OCI-LY7 (cell line): ENCODE measurements at regions not wholly inside any gene's neighbourhood (a gene's known extent, or its start where the extent isn't known, plus 50 kb on each side); places are given as distances from the start of the nearest gene placed in this dataset.

ENCODE experiments used
- BruUV-seq: library from RNA; stranded (reverse); fragments of 400-500 nt; replicated peaks from 2 replicates; lab custom pipeline; 2021; lab: Mats Ljungman, UMichigan
- CTCF ChIA-PET: fragments of 300-600 bp; sonication (Branson Sonifier 250); formaldehyde crosslinking; loops from one replicate; lab custom pipeline; 2022; ENCODE audit warnings: antibody characterized with exemption; ENCODE audit not compliant: unreplicated experiment; lab: Charles Lee
- POLR2A ChIA-PET: fragments of 300-600 bp; sonication (Branson Sonifier 250); formaldehyde crosslinking; loops from one replicate; lab custom pipeline; 2022; ENCODE audit warnings: antibody characterized with exemption; lab: Charles Lee
- DNase-seq: peaks from one replicate; pipeline ENCODE4 v3.0.0-alpha.2; 2015; ENCODE audit warnings: low spot score
- H2AFZ ChIP-seq: fragments of 200-600 bp; sonication (generic), shearing (Covaris generic); 2 replicates; pipeline ENCODE4 v1.6.1; 2014; ENCODE audit warnings: mild to moderate bottlenecking, antibody characterized with exemption, low read length, moderate library complexity
- H3K27ac ChIP-seq: fragments of 200-600 bp; sonication (generic); 2 replicates; pipeline ENCODE4 v1.5.1; 2014; ENCODE audit warnings: mixed run types, low read depth, mild to moderate bottlenecking, moderate library complexity, low read length, inconsistent platforms; ENCODE audit not compliant: poor library complexity, severe bottlenecking
- H3K36me3 ChIP-seq: fragments of 200-600 bp; sonication (generic); 2 replicates; pipeline ENCODE4 v1.6.1; 2014; ENCODE audit warnings: mild to moderate bottlenecking, antibody characterized with exemption, low read length, moderate library complexity, mixed read lengths; ENCODE audit not compliant: insufficient read depth
- H3K4me1 ChIP-seq: fragments of 200-600 bp; sonication (generic); 2 replicates; pipeline ENCODE4 v1.5.1; 2014; ENCODE audit warnings: mild to moderate bottlenecking, low read length; ENCODE audit not compliant: insufficient read depth, poor library complexity, severe bottlenecking
- H3K4me2 ChIP-seq: fragments of 200-600 bp; sonication (generic); 2 replicates; pipeline ENCODE4 v1.6.1; 2014; ENCODE audit warnings: mild to moderate bottlenecking, low read length
- H3K4me3 ChIP-seq: fragments of 200-600 bp; sonication (generic); 2 replicates; pipeline ENCODE4 v1.5.1; 2014; ENCODE audit warnings: mild to moderate bottlenecking, low read depth, low read length; ENCODE audit not compliant: poor library complexity, severe bottlenecking
- H3K79me2 ChIP-seq: fragments of 200-600 bp; sonication (generic); 2 replicates; pipeline ENCODE4 v1.6.1; 2016; ENCODE audit warnings: low read depth, mild to moderate bottlenecking, low read length, moderate library complexity, mixed read lengths; ENCODE audit not compliant: insufficient read depth
- H3K9me2 ChIP-seq: fragments of 200-600 bp; sonication (generic); 2 replicates; pipeline ENCODE4 v1.6.1; 2016; ENCODE audit warnings: mild to moderate bottlenecking, low read length, mixed read lengths; ENCODE audit not compliant: insufficient read depth
- H3K9me3 ChIP-seq: fragments of 200-600 bp; sonication (generic); 2 replicates; pipeline ENCODE4 v1.6.1; 2014; ENCODE audit warnings: mild to moderate bottlenecking, mixed run types, low read length, mixed read lengths
- H4K20me1 ChIP-seq: fragments of 200-600 bp; sonication (generic); 2 replicates; pipeline ENCODE4 v1.6.1; 2014; ENCODE audit warnings: mild to moderate bottlenecking, antibody characterized with exemption, low read length, moderate library complexity, mixed read lengths; ENCODE audit not compliant: insufficient read depth
- EZH2phosphoT487 ChIP-seq: fragments of 200-600 bp; sonication (generic); IDR thresholded peaks from 2 replicates; pipeline ENCODE4 v1.6.1; 2018; ENCODE audit warnings: low read depth, borderline replicate concordance, mild to moderate bottlenecking, mixed run types, antibody characterized with exemption, low read length, moderate library complexity, mixed read lengths
- intact Hi-C: fragments of 100-400 bp; cut with micrococcal nuclease; formaldehyde crosslinking; loops from one replicate; pipeline ENCODE4 v1.10.0; 2022; ENCODE audit not compliant: unreplicated experiment
- TF ChIP-seq, protein P1 (sequence below): fragments of 200-600 bp; sonication (generic); conservative IDR thresholded peaks from 2 replicates; pipeline ENCODE4 v1.5.1; 2014; ENCODE audit warnings: mild to moderate bottlenecking, antibody characterized with exemption, low read length, moderate library complexity, mixed read lengths

DNA sequence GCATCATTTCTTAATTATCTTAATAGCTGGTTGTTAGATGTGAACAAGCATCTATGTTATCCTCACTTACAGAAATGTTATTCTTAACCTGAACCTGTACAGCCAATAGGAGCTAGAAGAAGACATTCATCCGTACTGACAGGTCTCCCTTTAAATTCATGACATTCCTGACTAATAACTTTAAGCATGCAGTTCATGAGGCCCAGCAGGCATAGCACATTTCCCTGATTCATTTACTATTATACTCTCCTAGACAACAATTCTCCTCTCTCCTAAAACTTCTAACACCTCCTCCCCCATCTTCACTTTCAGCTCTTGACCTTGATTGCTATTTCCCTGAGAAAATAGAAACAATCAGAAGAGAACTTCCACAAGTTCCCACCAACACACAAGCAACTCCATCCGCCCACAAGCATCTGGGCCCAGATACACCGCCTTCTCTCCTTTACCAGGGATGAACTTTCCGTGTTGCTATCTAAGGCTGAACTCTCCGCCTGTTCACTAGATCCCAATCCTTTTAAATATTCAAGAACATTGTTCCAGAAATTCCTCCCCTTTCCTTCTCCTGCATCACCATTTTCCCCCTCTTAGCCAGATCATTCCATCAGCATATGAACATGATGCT is 62.9 kb upstream of the SPRED1 start:
- H3K27ac ChIP-seq, result no peak overlapping the region
- peaks cover 83% of the 10 kb centered on the region for H3K4me1 ChIP-seq
- CTCF ChIA-PET, result interaction anchor here (0.6 kb wide), 1 partner anchor 19 kb away, joined by 3 read pairs; no protein-coding TSS in a partner anchor
- H4K20me1 ChIP-seq, result no peaks in the 10 kb centered on the region
- H3K36me3 ChIP-seq, result no peaks in the 10 kb centered on the region; the same call in 1 of the 2 replicates
- H3K9me3 ChIP-seq, result peaks cover 4% of the 10 kb centered on the region; the same call in 1 of the 2 replicates
- no peak overlapping the region for H2AFZ ChIP-seq
- H3K4me3 ChIP-seq, result no peak overlapping the region
- no TSS peak for BruUV-seq
- POLR2A ChIA-PET, result interaction anchor here (0.6 to 1.5 kb wide), 7 partner anchors 52 to 139 kb away, joined by 3 to 4 read pairs (median 3); no protein-coding TSS in a partner anchor
- TF ChIP-seq, protein P1, sequence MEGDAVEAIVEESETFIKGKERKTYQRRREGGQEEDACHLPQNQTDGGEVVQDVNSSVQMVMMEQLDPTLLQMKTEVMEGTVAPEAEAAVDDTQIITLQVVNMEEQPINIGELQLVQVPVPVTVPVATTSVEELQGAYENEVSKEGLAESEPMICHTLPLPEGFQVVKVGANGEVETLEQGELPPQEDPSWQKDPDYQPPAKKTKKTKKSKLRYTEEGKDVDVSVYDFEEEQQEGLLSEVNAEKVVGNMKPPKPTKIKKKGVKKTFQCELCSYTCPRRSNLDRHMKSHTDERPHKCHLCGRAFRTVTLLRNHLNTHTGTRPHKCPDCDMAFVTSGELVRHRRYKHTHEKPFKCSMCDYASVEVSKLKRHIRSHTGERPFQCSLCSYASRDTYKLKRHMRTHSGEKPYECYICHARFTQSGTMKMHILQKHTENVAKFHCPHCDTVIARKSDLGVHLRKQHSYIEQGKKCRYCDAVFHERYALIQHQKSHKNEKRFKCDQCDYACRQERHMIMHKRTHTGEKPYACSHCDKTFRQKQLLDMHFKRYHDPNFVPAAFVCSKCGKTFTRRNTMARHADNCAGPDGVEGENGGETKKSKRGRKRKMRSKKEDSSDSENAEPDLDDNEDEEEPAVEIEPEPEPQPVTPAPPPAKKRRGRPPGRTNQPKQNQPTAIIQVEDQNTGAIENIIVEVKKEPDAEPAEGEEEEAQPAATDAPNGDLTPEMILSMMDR, result no peak
- no peak for TF ChIP-seq EZH2phosphoT487
- H3K9me2 ChIP-seq, result no peaks in the 10 kb centered on the region
- DNase-seq, result no peak
- peak overlapping the region; percentile 81 for H3K4me2 ChIP-seq
- intact Hi-C loops, result loop anchor here (10.0 kb wide), 1 partner anchor 185 kb away; no protein-coding TSS in a partner anchor
- H3K79me2 ChIP-seq, result no peaks in the 10 kb centered on the region

DNA sequence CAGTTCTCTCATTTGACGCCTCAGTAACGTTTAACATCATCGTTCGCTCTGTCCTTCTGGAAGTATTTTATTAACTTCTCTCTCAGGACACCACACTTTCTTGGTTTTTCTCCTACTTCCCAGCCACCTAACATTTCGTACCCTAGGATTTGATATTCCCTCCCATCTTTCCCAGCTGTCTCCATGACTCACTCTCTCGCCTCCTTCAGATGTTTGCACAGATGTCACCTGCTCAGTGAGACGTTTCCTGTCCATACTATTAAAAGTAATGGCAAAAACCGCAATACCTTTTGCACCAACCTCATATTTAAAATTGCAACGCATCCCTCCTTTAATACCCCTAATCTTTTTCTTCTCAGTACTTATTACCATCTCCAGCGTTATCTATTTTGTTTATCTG is 62.1 kb upstream of the SPRED1 start:
- peak; percentile 48 for DNase-seq
- CTCF ChIA-PET, result no interaction called here
- no peaks in the 10 kb centered on the region for H4K20me1 ChIP-seq
- no peaks in the 10 kb centered on the region for H3K9me2 ChIP-seq
- BruUV-seq, result no TSS peak
- no peaks in the 10 kb centered on the region; the same call in 1 of the 2 replicates for H3K36me3 ChIP-seq
- POLR2A ChIA-PET, result interaction anchor here (0.7 to 2.0 kb wide), 8 partner anchors 8 to 131 kb away, joined by 3 to 7 read pairs (median 4); partner anchors contain the start of gene SPRED1
- H2AFZ ChIP-seq, result peak overlapping the region; percentile 92
- intact Hi-C loops, result loop anchor here (10.0 kb wide), 1 partner anchor 186 kb away; no protein-coding TSS in a partner anchor
- no peaks in the 10 kb centered on the region for H3K79me2 ChIP-seq
- peak overlapping the region; percentile 75 for H3K27ac ChIP-seq
- peaks cover 76% of the 10 kb centered on the region for H3K4me1 ChIP-seq
- peak overlapping the region; percentile 81 for H3K4me2 ChIP-seq
- H3K4me3 ChIP-seq, result peak overlapping the region; percentile 44
- H3K9me3 ChIP-seq, result peaks cover 4% of the 10 kb centered on the region; the same call in 1 of the 2 replicates
- TF ChIP-seq, protein P1, result no peak
- TF ChIP-seq EZH2phosphoT487, result no peak
